ENCODE measurements at regions not wholly inside any gene's neighbourhood (a gene's known extent, or its start where the extent isn't known, plus 50 kb on each side); places are given as distances from the start of the nearest gene placed in this dataset.

DNA sequence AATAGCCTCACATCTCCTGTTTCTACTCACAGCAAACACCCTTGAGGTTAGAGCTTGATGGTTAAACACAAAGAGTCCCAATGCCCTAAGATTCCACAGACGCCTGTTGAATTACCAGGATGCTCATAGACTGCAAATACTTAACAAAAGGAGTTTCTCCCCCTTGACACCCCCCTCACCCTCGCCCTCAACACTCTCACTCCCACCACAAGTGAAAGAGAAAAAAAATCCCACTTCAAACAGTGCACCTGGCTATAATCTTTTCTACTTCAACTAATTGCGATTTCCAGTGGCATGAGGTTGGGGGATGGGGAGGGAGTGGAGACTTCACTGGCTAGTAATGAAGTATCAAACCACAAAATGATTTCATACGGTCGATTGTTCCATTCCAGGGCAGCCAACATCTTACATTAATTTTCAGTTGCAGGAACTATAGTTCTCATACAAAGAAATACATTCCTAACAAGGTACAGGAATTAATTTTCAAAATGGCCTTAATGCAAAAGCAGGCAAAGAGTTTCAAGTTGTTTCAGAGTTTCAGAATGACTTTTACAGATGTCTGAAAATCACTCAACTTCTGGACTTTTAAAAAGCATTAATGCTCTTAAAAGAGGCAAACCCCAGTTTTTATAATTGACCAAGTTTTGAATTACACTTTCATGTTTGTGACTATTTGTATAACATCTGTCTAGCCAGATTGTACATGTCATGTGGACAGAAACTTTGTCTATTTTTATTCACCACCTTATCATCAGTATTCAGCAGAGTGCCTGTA, 390.7 kb downstream of the C12orf75 start:
- H3K4me3 ChIP-seq (ENCODE audit: low read depth, low read length): no peak overlapping the region
- TF ChIP-seq, protein P1, sequence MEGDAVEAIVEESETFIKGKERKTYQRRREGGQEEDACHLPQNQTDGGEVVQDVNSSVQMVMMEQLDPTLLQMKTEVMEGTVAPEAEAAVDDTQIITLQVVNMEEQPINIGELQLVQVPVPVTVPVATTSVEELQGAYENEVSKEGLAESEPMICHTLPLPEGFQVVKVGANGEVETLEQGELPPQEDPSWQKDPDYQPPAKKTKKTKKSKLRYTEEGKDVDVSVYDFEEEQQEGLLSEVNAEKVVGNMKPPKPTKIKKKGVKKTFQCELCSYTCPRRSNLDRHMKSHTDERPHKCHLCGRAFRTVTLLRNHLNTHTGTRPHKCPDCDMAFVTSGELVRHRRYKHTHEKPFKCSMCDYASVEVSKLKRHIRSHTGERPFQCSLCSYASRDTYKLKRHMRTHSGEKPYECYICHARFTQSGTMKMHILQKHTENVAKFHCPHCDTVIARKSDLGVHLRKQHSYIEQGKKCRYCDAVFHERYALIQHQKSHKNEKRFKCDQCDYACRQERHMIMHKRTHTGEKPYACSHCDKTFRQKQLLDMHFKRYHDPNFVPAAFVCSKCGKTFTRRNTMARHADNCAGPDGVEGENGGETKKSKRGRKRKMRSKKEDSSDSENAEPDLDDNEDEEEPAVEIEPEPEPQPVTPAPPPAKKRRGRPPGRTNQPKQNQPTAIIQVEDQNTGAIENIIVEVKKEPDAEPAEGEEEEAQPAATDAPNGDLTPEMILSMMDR (IDR thresholded peaks at IDR 0.05; ENCODE audit: borderline replicate concordance, insufficient read depth, low read depth, low read length): no peak

DNA sequence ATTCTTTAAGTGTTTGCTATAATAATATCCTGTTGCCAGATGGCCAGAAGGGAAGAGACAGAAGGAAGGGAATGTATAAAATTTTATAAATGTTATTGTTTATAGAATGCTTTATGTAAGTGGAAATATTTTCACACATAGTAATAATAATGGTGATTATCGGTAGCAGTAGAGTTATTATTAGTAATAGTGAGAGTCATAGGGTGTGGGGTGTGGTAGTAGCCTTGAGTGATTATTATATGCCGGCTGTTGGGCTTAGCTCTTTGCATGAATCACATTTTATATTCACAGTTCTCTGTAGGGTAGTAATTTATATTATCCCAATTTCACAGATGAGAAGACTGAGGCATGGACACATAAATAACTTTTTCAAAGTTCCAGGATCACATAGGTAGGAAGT, 391.4 kb downstream of the C12orf75 start:
- H3K4me3 ChIP-seq (ENCODE audit: low read depth, low read length): no peak overlapping the region
- TF ChIP-seq, protein P1 (IDR thresholded peaks at IDR 0.05; ENCODE audit: borderline replicate concordance, insufficient read depth, low read depth, low read length): no peak

DNA sequence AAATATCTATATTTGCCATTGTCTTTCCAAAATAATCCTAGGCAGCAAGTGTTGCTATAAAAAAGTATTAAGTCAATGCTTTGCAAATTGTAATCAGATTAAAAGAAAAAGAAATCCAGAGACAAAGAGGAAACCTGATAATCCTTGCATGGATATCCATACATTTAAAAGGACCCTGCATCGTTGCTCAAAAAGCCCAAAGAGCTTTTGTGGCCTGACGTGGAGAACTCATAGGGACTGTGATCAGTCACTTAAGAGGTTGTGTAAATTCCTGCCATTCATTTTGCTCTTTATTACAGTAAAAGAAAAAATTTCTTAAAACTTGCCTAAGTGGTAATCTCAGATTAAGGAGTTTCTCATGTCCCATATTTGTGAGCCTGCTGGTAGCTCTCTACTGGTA, 392.6 kb downstream of the C12orf75 start:
- no peak overlapping the region for H3K4me3 ChIP-seq (ENCODE audit: low read depth, low read length)
- TF ChIP-seq, protein P1 (IDR thresholded peaks at IDR 0.05; ENCODE audit: borderline replicate concordance, insufficient read depth, low read depth, low read length): no peak

DNA sequence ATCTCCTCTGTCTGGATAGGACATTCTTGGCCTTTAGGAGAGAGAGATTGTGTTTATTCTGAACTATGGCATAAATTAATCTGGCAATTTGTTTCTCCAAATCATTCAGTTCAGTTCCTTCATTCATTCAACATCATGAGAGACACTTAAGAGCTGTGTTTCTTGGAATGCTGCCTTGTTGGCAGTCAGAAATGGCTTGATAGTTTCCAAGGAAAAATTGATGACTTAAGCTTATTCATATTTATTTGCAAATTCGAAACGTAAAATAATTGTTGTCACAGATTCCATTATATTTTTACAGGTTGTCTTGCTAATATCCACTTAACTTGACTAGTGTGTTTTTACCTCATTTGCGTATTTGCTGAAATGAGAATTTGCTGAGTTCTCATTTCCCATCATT, 393.0 kb downstream of the C12orf75 start:
- TF ChIP-seq, protein P1 (IDR thresholded peaks at IDR 0.05; ENCODE audit: borderline replicate concordance, insufficient read depth, low read depth, low read length): no peak
- H3K4me3 ChIP-seq (ENCODE audit: low read depth, low read length): no peak overlapping the region

DNA sequence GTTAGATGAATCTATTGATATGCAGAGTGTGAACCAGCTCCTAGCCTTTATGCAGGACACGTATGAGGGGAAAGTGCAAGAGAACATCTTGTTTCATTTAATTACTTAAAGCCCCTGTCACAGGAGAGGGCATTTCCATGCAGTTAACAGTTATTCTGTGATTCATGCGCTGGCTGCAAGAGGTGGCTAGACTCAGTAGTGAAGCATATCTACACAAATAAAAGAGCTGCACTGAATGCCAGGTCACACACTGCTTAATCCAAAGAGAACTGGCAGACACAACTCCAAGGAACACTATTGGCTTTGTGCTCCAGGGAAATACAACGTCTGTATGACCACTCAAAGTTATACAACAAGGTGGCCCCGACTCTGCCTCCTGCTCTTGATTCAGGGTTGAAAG, 394.1 kb downstream of the C12orf75 start:
- H3K4me3 ChIP-seq (ENCODE audit: low read depth, low read length): no peak overlapping the region
- TF ChIP-seq, protein P1 (IDR thresholded peaks at IDR 0.05; ENCODE audit: borderline replicate concordance, insufficient read depth, low read depth, low read length): no peak

DNA sequence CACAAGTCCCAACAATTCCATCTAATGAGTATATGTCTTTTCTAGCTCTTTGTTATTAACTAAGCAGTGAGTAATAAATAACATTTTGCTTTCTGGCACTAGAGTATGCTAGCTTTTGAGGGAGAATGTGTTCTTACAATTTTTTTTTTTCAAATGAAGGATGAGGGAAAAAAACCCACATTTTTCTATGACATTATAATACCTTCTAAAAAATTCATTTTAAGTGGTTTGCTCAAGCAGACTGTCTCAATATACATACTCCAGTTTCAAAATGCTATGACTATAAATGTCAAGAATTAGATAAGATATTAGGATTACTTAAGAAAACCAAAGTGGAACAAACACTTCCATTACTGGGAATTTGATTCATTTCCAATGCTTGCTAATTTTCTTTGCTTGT, 394.6 kb downstream of the C12orf75 start:
- no peak overlapping the region for H3K4me3 ChIP-seq (ENCODE audit: low read depth, low read length)
- TF ChIP-seq, protein P1 (IDR thresholded peaks at IDR 0.05; ENCODE audit: borderline replicate concordance, insufficient read depth, low read depth, low read length): no peak

DNA sequence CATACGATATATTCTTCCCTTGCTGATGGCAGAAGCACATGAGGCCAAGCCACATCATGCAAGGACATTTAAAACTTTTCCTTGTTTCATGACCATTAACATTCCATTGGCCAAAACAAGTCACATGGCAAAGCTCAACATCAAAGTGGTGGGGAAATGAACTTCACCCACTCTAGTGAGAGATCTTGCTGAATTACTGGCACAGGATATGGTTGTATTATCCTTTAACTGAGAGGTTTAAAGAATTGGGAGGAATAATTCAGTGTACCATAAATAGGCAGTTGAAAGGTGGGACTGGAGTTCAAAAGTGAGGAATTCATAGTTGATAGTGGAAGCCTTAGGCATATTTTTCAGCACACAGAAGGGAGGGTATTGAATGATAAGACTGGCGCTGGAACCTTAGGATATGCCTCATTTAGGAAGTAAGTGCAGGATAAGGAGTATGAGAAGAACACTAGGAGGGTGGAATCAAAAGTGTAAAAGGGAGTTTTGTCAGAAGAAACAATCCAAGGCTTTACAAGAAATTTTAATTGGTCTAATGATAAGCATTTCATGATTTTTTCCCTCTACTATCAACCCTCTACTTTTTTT, 398.8 kb downstream of the C12orf75 start:
- TF ChIP-seq, protein P1 (IDR thresholded peaks at IDR 0.05; ENCODE audit: borderline replicate concordance, insufficient read depth, low read depth, low read length): no peak
- no peak overlapping the region for H3K4me3 ChIP-seq (ENCODE audit: low read depth, low read length)
